GM18868 (cell line): ENCODE measurements at regions not wholly inside any gene's neighbourhood (a gene's known extent, or its start where the extent isn't known, plus 50 kb on each side); places are given as distances from the start of the nearest gene placed in this dataset.
"Not testable (repeated sequence)": the region's sequence is repeated elsewhere in the genome, so short reads cannot be mapped to it uniquely, and the experiment has no call there.

Experiments used
- ATAC-seq: cut with Tn5 transposase; IDR thresholded peaks from one replicate; pipeline ENCODE4 v1.9.1; 2021; ENCODE audit warnings: mild to moderate bottlenecking, moderate library complexity; ENCODE audit not compliant: unreplicated experiment

DNA sequence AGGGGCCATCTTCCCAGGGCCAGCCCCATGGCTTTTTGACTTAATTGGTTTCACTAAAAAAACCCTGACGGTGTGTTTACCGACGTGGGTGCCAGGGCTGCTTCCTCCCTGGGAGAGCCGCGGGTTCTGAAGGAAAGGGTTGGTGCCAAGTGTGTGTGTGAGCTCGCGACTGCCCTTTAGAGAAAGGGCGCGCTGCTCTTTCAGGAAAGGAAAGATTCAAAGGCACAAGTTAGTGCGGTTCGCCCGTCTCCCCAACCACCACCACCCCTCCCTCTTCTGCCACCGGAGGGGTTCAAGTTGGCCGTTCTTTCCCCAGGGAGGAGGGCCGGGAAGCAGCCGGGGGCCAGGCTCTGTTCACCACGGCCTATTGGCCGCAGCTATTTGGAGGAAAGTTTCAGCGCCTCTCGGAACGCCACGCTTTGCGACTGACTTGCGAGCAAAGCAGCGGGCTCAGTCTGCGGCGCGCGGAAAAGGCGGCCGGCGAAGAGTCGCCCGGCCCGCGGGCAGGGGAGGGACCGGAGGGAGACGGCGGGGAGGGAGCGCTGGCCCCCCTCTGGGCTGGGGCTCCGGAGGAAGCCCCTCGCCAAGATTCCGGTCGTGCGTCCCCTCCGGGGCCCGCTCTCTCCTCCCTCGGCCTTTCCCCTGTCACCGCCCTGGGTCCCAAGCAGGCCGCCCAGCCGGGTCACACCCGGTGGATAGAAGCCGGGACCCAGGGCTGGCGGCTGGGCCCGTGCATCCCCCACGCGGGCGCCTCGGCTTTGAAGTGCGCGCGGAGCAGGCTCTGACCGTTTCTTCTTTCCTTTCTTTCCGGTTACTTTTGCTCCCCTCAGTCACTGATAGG is 165.9 kb upstream of the PPP1R3A start:
- peak; percentile 7 for ATAC-seq

DNA sequence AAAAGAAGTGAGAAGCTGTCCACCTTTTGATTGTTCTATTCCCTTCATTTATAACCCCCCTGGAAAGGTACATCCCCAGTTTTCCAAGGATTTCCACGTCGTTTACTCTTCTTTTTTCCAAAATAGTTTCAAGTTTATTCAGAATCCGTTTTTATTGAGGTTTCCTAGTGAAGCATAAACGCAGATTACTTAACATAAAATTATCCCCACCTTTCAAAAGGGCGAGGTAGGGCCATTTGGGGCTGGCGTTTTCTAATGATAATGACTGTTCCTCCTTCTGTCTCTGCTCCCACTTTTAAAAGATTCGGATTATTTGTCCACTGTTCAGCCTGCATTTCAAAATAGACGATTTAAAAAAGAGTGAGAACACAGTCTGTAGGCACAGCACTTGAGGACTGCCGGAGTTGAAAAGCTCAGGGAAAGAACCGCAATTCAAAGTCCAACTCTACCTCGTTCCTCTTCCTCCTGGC is 165.2 kb upstream of the PPP1R3A start:
- ATAC-seq: peak; percentile 0

DNA sequence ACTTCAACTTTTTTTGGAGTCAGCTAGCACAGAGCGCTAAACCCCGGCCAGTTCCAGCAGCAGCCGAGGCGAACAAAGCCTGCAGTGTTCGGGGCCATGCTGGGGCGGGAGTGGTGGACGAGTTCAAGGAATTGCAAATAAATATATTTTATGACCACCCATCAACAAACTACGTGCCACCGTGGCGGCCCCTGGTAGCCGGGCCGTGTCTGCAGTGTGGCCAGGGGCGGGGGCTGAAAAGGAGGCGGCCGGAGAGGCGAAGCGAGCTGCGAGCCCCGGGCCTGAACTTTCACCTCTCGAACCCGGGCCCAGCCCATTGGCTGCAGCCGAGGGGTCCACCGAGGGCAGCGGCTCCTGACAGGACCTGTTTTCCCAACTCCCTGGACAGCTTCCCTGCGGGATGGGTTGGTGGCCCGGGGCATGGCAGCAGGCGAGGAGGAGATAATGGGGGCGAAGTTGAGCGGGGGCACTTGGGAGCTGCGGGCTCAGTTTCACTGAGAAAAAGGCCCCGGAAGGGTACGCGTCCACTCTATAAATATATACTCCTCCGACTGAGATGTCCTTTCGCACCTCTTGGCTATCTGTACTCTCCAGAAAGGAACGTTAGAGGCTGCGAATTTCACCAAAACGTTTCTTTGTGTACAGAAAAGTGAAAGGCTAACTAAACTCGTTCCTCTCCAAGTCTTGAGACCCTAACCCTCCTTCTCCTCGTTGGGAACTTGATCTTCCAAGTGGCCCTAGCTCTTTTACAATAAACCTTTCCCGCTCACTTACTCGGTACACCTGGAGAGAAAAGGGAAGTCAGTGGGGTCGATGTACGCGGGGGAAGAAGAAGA is 164.6 kb upstream of the PPP1R3A start:
- ATAC-seq: no peak

DNA sequence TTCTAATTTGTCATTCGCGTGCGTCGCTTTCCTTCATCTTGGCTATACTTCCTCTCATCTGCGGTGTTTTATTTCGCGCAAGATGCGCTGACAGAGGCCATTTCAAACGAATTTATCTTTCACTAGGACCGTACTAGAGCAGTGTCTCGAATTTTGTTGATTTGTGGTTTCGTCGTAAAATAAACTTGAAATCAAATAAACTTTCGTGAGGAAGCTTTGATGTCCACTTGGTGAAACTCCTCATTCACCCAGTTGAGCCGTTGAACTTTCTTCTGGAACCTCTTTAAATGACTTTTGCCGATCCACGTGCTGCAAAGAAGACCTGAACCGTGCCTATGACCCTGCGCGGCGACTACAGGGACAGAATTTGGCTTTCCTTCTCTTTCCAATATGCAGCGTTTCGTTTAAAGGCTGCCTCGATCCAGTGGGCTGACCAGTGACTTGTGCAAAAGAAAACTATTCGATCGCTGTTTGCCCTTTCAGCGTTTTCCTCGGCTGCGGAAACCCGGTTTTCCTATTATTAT is 163.9 kb upstream of the PPP1R3A start:
- no peak for ATAC-seq

DNA sequence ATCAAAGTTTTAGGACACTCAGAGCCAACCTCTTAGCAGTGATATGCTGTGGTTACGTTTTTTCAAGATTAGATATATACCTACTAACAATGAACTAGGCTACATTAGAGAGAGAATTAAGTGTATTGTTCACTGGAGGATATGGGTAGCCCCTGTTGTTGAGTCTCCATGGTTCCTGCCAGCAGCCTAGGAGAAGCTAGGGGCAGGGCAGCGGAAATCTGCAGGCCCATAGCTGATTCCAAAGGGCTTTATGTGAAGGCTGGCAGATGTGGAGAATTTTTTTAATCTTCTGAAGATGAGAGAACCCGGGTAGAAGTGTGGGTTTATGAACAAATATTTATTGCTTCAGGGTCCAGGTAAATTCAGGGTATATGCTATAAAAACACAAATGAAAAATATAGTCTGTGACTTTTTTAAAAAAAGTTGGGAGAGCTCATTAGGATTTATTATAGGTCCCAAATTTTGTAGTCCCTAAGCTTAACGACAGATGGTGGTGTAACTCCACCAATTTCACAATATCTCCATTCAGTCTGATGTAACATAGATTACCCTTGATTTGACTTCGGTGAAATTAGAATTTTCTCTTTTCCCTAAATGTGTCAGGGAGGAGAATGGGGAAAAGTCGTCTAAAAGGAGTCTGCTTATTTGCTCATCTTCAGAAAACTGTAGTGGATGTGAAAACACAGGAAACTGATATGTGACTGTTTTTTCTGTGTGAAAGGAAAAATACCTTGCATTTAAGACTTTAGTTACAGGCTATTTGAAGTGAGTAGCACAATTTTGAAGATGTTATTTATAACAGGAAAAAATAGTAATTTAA is 163.0 kb upstream of the PPP1R3A start:
- ATAC-seq: peak; percentile 31

DNA sequence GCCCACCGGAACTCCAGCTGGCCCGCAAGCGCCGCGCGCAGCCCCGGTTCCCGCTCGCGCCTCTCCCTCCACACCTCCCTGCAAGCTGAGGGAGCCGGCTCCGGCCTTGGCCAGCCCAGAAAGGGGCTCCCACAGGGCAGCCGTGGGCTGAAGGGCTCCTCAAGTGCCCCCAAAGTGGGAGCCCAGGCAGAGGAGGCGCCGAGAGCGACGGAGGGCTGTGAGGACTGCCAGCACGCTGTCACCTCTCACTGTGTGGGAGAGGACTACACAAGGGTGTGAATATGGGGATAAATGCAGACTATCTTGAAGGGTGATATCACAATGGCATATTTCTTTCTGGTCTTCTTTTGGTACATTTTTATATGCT is 158.3 kb upstream of the PPP1R3A start:
- ATAC-seq: not testable (repeated sequence)

DNA sequence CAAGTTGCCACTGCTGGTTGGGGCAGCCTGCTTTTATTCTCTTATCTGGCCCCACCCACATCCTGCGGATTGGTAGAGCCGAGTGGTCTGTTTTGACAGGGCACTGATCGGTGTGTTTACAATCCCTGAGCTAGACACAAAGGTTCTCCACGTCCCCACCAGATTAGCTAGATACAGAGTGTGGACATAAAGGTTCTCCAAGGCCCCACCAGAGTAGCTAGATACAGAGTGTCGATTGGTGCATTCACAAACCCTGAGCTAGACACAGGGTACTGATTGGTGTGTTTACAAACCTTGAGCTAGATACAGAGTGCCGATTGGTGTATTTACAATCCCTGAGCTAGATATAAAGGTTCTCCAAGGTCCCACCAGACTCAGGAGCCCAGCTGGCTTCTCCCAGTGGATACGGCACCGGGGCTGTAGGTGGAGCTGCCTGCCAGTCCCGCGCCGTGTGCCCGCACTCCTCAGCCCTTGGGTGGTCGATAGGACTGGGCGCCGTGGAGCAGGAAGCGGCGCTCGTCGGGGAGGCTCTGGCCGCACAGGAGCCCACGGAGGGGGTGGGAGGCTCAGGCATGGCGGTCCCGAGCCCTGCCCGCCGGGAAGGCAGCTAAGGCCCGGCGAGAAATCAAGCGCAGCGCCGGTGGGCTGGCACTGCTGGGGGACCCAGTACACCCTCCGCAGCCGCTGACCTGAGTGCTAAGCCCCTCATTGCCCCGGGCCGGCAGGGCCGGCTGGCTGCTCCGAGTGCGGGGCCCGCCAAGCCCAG is 157.8 kb upstream of the PPP1R3A start:
- not testable (repeated sequence) for ATAC-seq

DNA sequence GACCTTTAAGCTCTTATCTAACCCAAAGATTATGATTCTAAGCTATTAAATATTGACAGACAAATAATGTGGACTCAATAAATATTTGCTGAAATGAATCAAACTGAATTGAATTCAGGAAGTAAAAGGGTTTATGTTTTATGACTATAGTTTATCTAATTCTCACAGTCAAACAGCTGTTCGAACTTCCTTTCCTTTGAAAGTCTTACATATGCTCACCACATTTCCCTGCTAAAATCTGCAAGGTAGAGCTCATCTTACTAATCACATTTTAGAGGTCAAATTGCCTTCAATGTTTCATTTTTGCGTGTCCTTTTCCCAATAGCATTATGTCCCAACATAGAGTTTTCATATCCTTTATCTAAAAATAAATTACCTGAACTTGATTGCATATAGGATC is 154.9 kb upstream of the PPP1R3A start:
- no peak for ATAC-seq

DNA sequence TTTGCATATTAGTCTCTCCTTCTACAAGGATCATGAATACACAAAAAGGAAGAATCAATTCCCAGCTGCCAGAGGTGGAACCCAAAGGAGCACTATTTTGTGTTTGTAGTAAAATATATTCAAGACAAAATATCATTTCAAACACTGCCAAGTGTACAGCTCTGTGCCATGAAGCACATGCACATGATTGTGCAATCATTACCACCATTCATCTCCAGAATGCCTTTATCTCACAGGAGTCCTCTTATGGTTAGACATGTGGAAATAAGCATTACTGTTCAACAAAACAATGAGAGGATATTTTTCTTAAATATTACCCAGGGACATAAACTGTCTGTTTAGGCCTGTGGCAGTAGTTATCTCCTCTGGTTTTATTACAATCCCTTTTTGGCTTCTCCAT is 151.4 kb upstream of the PPP1R3A start:
- no peak for ATAC-seq

DNA sequence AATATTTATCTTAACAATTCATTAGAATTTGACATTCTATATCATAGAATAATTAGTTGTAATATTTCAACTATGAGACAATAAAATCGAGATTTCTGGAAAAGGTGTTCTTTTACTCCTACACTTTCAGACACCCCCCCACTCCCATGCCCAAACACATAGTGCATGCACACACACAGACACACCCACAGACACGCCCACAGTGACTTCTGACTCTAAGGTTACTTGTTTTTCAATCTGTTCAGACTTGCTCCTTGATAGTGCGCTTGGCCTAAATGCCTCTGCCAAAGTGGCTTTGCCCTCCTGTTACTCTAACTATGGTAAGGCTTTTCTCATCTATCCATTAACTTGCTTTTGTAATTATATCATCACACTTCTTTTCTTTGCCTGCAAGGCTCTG is 144.0 kb upstream of the PPP1R3A start:
- no peak for ATAC-seq

DNA sequence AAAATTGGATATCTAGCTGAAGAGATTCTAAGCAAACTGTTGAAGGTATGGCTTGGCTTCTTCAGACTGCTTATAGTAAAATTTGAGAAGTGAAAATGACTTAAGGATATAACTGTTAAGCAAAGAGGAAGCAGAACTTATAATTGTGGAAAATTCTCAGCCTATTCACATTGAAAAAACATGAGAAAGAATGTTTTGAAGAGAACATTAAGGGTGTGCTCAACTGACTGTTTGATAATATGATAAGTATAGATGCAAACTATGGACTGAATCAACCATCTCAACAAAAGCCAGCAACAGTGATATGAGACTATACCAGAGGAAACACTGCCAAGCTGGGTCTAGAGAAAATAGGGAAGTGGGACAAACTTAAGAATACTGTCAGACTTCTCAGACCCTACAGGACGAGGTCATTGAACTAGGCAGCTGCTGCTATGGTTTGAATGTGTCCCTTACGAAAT is 133.1 kb upstream of the PPP1R3A start:
- peak; percentile 89 for ATAC-seq

DNA sequence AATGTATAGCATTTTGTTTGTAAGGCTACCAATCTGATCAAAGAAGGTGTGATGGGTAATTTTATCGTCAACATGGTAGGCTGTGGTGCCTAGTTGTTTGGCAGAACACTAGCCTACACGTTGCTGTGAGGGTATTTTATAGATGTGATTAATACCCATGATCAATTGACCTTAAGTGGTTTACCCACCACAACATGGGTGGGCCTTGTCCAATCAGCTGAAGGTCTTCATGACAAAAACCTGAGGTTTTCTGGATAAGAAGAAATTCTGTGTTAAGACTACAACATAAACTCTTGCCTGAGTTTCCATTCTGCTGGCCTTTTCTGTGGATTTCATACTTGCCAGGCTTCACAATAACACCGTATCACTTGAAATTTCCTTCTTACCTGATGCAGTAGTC is 131.8 kb upstream of the PPP1R3A start:
- no peak for ATAC-seq

DNA sequence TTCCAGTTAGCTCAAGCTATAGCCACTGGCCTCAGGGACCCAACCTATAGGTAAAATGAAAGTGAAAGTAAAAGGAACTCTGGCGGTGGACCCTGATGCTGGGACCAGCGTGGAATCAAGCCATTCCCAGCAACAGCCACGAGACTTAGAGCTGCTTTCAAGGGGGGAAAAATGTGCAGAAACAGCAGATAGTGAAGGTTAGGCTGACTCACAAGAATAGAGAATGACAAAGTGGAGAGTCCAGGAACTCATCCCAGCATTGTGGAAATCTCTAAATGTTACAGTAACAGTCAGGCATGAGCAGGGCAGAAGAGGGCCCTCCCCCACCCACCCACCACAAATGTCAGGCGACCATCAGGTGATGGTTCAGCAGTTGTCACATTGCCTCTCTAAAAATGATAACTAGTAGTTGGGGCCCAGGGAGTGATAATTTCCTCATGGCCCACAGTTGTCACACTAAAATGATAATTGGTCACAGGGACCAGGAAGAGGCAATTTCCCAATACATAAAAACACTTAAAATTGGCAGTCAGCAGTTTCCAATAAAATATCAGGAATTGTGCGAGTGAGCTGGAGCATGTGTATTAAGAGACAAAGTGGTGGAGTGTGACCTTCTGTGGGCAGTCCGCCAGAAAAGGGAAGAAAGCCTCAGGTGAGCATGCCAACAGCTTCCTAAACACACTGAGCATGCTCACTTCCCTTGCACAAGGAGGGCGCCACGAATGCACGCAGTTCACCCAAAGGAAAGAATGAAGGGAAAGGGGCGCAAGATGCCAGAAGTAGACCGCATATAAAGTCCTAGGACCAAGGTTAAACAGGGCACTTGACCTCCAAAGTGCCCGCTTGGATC is 129.8 kb upstream of the PPP1R3A start:
- ATAC-seq: no peak

DNA sequence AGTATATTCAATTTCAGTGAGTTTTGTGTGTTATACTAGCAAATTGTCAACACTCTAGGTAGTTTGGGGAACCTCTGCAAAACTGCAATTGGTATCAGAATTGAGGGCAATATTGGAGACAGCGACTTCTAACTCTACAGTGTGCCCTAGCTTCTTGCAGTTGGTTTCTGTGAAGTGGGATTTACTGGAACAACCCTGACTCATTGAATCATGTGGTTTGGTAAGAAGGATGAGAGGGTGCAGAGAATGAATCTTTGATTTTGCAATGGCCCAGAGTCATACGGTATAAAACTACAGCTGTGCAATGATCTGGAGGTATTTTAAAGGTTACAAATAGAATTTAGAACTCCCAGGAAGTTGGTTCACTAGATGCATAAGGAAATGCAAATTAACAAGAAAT is 129.1 kb upstream of the PPP1R3A start:
- ATAC-seq: no peak

DNA sequence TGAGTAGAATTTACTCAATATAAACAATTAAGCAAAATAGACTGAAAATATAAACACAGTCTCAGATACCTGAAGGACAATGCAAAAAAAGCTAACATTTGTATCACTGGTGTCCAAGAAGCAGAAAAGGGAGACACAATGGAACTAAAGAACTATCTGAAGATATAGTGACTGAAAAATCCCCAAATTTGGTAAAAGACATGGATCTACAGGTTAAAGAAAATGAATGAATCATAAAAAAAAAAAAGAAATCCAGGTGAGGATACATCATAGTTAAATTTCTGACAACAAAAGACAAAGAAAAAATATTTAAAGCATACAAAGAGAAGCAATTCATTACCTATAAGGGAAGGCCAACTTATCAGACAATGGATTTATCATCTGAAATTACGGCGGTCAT is 114.7 kb upstream of the PPP1R3A start:
- ATAC-seq: no peak

DNA sequence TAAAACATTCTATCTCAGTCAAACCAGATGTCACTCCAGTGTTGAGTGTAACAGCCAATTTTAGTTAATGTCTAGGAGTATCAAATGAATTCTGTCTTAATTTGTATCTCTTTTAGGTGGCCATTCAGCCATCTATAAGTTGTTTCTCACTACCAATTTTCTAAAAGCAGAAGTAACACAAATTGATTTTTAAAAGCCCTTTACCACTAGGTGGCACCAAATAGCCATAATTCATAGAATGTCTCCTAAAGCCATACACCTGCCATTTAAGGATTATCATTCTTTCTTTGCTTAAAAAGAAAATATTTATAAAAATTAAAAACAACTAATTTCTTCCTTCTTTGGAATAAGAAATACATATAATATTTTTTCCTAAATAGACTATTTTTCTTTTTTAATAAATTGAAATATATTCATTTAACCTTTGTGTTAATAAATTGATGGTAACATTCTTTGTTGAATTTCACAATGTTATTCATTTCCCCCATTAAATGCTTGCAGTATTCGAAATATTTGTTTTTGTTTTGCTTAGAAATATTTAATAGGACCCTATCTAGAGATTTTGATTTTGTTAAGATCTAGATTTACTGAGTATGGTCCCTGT is 107.8 kb upstream of the PPP1R3A start:
- ATAC-seq: peak; percentile 88

DNA sequence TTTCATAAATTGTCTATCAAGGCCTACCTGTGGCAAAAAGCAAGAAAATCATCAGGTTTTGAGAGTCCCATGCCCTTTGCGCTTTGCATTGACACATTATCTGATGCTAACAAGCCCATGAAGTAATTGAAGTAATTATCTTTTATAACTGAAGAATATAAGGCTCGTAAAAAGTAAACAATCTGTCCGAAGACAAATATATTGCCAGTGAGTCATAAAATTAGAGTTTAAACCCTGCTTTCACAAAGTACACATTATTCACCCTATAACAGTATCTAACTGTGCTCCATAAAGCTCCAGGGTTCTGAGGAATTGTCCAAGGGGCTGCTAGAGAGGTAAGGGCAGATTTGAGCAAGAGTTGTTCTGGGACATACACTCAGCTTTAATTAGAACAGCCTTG is 102.3 kb upstream of the PPP1R3A start:
- ATAC-seq: no peak

DNA sequence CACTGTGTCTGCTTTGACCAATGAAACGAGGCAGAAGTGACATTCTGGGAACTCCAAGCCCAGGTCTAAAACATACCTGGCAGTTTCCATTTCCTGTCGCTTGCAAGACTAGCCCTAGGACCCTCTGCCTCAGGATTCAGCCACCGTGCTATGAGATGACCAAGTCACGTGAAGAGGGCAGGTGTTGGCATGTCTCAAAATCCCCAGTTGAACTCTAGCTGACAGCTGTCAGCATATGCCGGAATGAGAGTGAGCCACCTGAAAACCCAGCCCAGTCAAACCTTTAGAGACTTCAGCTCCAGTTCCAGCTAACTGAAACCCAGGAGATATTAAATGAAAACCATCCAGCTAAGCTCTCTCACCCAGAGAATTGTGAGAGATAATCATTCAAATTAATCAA is 89.9 kb upstream of the PPP1R3A start:
- no peak for ATAC-seq

DNA sequence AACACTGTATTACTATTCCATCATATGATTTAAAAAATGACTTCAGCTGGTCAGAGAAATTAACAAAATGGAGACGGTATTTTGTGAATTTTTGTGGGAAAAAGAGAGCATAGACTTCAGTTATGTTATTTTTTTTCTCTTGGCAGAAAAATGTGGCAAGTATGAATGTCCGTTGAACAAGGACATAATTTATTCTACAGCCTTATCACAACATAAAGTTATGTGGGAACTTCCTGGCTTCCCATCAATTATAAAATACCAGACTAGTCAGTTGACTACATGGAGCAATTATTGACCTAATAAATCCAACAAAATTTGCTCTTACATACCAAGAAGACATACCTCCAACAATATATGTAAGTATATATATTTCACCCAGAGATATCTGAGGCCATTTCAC is 88.6 kb upstream of the PPP1R3A start:
- no peak for ATAC-seq
